GM12878 (cell line): ENCODE measurements at regions not wholly inside any gene's neighbourhood (a gene's known extent, or its start where the extent isn't known, plus 50 kb on each side); places are given as distances from the start of the nearest gene placed in this dataset.

Experiments
- ATAC-seq: fragments of 200-7000 bp; cut with Tn5 transposase; 3 replicates; pipeline ENCODE4 v1.9.1; 2020; ENCODE audit warnings: mild to moderate bottlenecking, moderate library complexity
- BruUV-seq: library from RNA; stranded (reverse); fragments of 400-500 nt; replicated peaks from 2 replicates; lab custom pipeline; 2021; lab: Mats Ljungman, UMichigan
- CTCF ChIA-PET: fragments of 300-600 bp; sonication (Branson Sonifier 250); formaldehyde crosslinking; extraction: SDS; loops from one replicate; lab custom pipeline; 2021; ENCODE audit warnings: inconsistent platforms; lab: Yijun Ruan, JAX
- POLR2A ChIA-PET: fragments of 350-600 bp; formaldehyde crosslinking; extraction: SDS; loops from one replicate; lab custom pipeline; 2021; ENCODE audit warnings: inconsistent platforms; lab: Charles Lee
- RAD21 ChIA-PET: fragments of 300-600 bp; sonication (Branson Sonifier 250); formaldehyde crosslinking; loops from one replicate; lab custom pipeline; 2023; ENCODE audit warnings: antibody characterized with exemption; ENCODE audit not compliant: unreplicated experiment; lab: Charles Lee
- SMC1A ChIA-PET: fragments of 300-600 bp; sonication (Branson Sonifier 250); formaldehyde crosslinking; loops from one replicate; lab custom pipeline; 2023; ENCODE audit not compliant: unreplicated experiment, uncharacterized antibody; lab: Charles Lee
- DNase-seq: peaks from one replicate; pipeline ENCODE4 v3.0.0-alpha.2; 2011; ENCODE audit warnings: low read depth, low spot score
- FAIRE-seq: peaks from 3 replicates; lab custom pipeline; 2011; peaks lifted over from hg19 to GRCh38; lab: Jason Lieb, UNC
- H2AFZ ChIP-seq: 2 replicates; pipeline ENCODE4 v1.6.0; 2011; ENCODE audit warnings: low read depth, low read length, control low read depth; ENCODE audit not compliant: control insufficient read depth
- H3K27ac ChIP-seq: 2 replicates; pipeline ENCODE4 v1.5.1; 2011; ENCODE audit warnings: control low read depth; ENCODE audit not compliant: control insufficient read depth, insufficient read depth
- H3K27me3 ChIP-seq, 2 experiments: replicated peaks in 1 of 2; 2 replicates each; pipeline versions ENCODE4 v1.6.0 to v1.6.1; 2011; ENCODE audit warnings: low read length in 1 of 2; ENCODE audit not compliant: control insufficient read depth in 2 of 2, insufficient read depth in 2 of 2
- H3K36me3 ChIP-seq, 2 experiments: 2 replicates each; pipeline ENCODE4 v1.5.1; 2011; ENCODE audit warnings: low read length in 1 of 2; ENCODE audit not compliant: control insufficient read depth in 2 of 2, insufficient read depth in 2 of 2
- H3K4me1 ChIP-seq: 2 replicates; pipeline ENCODE4 v1.6.1; 2011; ENCODE audit warnings: mild to moderate bottlenecking, low read length, moderate library complexity, mixed read lengths; ENCODE audit not compliant: control insufficient read depth, insufficient read depth
- H3K4me2 ChIP-seq: 2 replicates; pipeline ENCODE4 v1.6.0; 2011; ENCODE audit warnings: control low read depth; ENCODE audit not compliant: control insufficient read depth, insufficient read depth
- H3K4me3 ChIP-seq: fragments of 200-600 bp; sonication (generic); 2 replicates; pipeline ENCODE4 v1.5.1; 2016
- H3K79me2 ChIP-seq: 2 replicates; pipeline ENCODE4 v1.6.0; 2011; ENCODE audit warnings: low read length; ENCODE audit not compliant: control insufficient read depth, insufficient read depth
- H3K9ac ChIP-seq: 2 replicates; pipeline ENCODE4 v1.8.0; 2011; ENCODE audit warnings: low read length, control low read depth, mixed read lengths; ENCODE audit not compliant: control insufficient read depth, insufficient read depth
- H3K9me3 ChIP-seq: replicated peaks from 3 replicates; pipeline ENCODE4 v1.5.1; 2011; ENCODE audit warnings: mild to moderate bottlenecking, low read length; ENCODE audit not compliant: control insufficient read depth, insufficient read depth
- H4K20me1 ChIP-seq: 2 replicates; pipeline ENCODE4 v1.6.0; 2011; ENCODE audit not compliant: control insufficient read depth, insufficient read depth
- CHD4 ChIP-seq: fragments of 200-600 bp; sonication (generic); IDR thresholded peaks from 2 replicates; pipeline ENCODE4 v1.6.1; 2016; ENCODE audit warnings: mild to moderate bottlenecking
- ETV6 ChIP-seq, 2 experiments: fragments of 450-650 bp in 1 of 2; IDR thresholded peaks in 1 of 2; conservative IDR thresholded peaks in 1 of 2; 2 replicates each; pipeline ENCODE4 v1.6.1; 2014; ENCODE audit warnings: antibody characterized with exemption in 1 of 2, borderline replicate concordance in 1 of 2, low read depth in 1 of 2, mild to moderate bottlenecking in 1 of 2, moderate library complexity in 1 of 2
- POLR2AphosphoS5 ChIP-seq: IDR thresholded peaks from 2 replicates; pipeline ENCODE4 v1.6.1; 2011; ENCODE audit warnings: mild to moderate bottlenecking, low read length, inconsistent platforms
- RELA ChIP-seq: fragments of 450-650 bp; IDR thresholded peaks from 2 replicates; pipeline ENCODE4 v1.8.0; 2014; ENCODE audit warnings: borderline replicate concordance; ENCODE audit not compliant: partially characterized antibody
- SP1 ChIP-seq: IDR thresholded peaks from one replicate; pipeline ENCODE4 v1.6.1; 2011; ENCODE audit warnings: low read depth, low read length
- ZNF217 ChIP-seq: fragments of 450-650 bp; IDR thresholded peaks from 2 replicates; pipeline ENCODE4 v1.6.1; 2017; ENCODE audit warnings: antibody characterized with exemption, mild to moderate bottlenecking
- ZNF687 ChIP-seq: fragments of 450-650 bp; IDR thresholded peaks from 2 replicates; pipeline ENCODE4 v1.6.1; 2017; ENCODE audit warnings: mild to moderate bottlenecking, moderate library complexity
- WGBS: methylation state at CpG from one replicate; pipeline ENCODE4 v1.1.6; 2016; ENCODE audit warnings: low lambda C conversion rate; ENCODE audit not compliant: insufficient replicate concordance, insufficient coverage; ENCODE audit errors: missing lambda C conversion rate; 5-methylcytosine and 5-hydroxymethylcytosine counted together
- in situ Hi-C: fragments of 300-500 bp; cut with MboI; formaldehyde crosslinking; loops from 9 replicates; pipeline ENCODE4 v1.14.3; 2018; ENCODE audit warnings: mixed read lengths
- intact Hi-C: fragments of 100-400 bp; cut with micrococcal nuclease; formaldehyde crosslinking; loops from one replicate; pipeline ENCODE4 v1.14.2; 2022; ENCODE audit not compliant: unreplicated experiment

DNA sequence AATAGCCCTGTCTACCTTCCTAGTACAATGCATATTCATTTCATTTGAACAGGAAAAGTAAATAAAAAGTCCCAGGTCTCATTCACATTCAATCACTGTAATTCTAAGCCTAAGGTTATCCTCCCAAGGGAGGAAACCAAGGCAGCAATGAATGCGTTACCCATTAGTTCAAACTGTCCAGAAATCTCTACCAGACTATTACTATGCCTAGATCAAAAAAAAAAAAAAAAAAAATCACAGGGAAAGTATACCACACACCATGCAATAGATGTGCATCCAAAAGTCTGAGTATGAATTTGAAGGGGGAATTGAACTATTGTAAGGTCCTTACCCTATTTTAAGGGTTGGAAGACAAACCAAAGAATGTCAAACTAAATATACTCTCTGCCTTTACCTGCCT, 598.0 kb upstream of the API5 start:
- Histone ChIP-seq H3K27ac (no peak overlapping the region), H2AFZ (no peak overlapping the region), H3K27me3 (no peaks in the 10 kb centered on the region), H3K9me3 (no peaks in the 10 kb centered on the region), H4K20me1 (no peaks in the 10 kb centered on the region), H3K4me3 (no peak overlapping the region), H3K4me1 (no peaks in the 10 kb centered on the region), H3K79me2 (no peaks in the 10 kb centered on the region), H3K9ac (no peak overlapping the region), H3K4me2 (no peak overlapping the region), H3K36me3 (no peaks in the 10 kb centered on the region)
- WGBS, result 53% methylated on average over 1 of the region's 1 CpG
- no TSS peak for BruUV-seq
- CTCF ChIA-PET, result no interaction called here
- SMC1A ChIA-PET, result no interaction called here
- in situ Hi-C loops, result no loop called here
- POLR2A ChIA-PET, result no interaction called here
- no peak for TF ChIP-seq ETV6 (conservative IDR thresholded peaks at IDR 0.05 in 1 of 2, IDR thresholded peaks at IDR 0.05 in 1 of 2; ENCODE audit: borderline replicate concordance in 1 of 2, low read depth in 1 of 2)
- no peak for TF ChIP-seq SP1
- TF ChIP-seq RELA, result no peak
- no peak for TF ChIP-seq CHD4
- no peak for TF ChIP-seq ZNF217
- no peak for TF ChIP-seq POLR2AphosphoS5
- TF ChIP-seq ZNF687, result no peak
- FAIRE-seq, result no peak
- RAD21 ChIA-PET, result no interaction called here
- intact Hi-C loops, result no loop called here
- no peak for DNase-seq
- ATAC-seq, result no peak
